ENCODE measurements at regions not wholly inside any gene's neighbourhood (a gene's known extent, or its start where the extent isn't known, plus 50 kb on each side); places are given as distances from the start of the nearest gene placed in this dataset.

DNA sequence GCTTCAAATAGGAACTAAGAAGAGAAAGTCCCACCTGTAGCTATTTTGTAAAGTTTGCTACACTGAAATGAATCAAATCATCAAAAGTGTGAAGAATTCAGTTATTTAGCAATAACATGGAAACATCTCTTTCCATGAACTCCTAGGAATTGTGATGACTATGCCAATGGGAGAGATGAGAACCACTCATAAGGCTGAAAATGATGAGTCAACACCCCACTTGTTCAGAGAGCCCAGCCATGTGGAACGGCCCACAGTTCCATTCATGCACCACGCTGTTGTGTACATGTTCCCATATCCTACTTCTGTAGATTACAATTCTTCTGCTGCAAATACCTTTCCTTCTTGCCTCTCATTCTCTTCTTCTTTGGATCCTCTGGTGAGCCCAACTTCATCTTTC, 645.5 kb upstream of the ID2 start:
- no peak for TF ChIP-seq ZNF274 (IDR thresholded peaks at IDR 0.05; ENCODE audit: low read depth, low read length)
- no peak for TF ChIP-seq YY1 (IDR thresholded peaks at IDR 0.05; ENCODE audit: insufficient read depth, insufficient read length)
- no peak for TF ChIP-seq SUZ12 (IDR thresholded peaks at IDR 0.05; ENCODE audit: extremely low read depth, insufficient read depth, insufficient read length)

Data from NT2/D1 (cell line).